ENCODE measurements at regions not wholly inside any gene's neighbourhood (a gene's known extent, or its start where the extent isn't known, plus 50 kb on each side); places are given as distances from the start of the nearest gene placed in this dataset.
"Not testable (repeated sequence)": the region's sequence is repeated elsewhere in the genome, so short reads cannot be mapped to it uniquely, and the experiment has no call there.

DNA sequence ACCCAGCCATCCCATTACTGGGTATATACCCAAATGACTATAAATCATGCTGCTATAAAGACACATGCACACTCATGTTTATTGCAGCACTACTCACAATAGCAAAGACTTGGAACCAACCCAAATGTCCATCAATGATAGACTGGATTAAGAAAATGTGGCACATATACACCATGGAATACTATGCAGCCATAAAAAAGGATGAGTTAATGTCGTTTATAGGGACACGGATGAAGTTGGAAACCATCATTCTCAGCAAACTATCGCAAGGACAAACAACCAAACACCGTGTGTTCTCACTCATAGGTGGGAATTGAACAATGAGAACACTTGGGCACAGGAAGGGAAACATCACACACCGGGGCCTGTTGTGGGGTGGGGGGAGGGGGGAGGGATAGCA, 61.1 kb upstream of the MAP4K3 start:
- not testable (repeated sequence) for TF ChIP-seq CTCF, POLR2A (IDR thresholded peaks at IDR 0.05)

Data from body of pancreas (tissue), 4 donors.